Kidney (tissue), 13 donors: ENCODE measurements at regions not wholly inside any gene's neighbourhood (a gene's known extent, or its start where the extent isn't known, plus 50 kb on each side); places are given as distances from the start of the nearest gene placed in this dataset.

ENCODE experiments used
- DNase-seq, 5 donors: peaks; one replicate each; pipeline ENCODE4 v3.0.0-alpha.2; 2013 to 2020
- FAIRE-seq: peaks from 2 replicates; lab custom pipeline; 2012; peaks lifted over from hg19 to GRCh38; lab: Jason Lieb, UNC
- H3K27ac ChIP-seq, 2 donors: one replicate each; pipeline ENCODE4 v1.7.0; 2013; ENCODE audit warnings: low read depth in 2 of 2, low read length in 2 of 2, inconsistent platforms in 1 of 2
- H3K27me3 ChIP-seq: one replicate; pipeline ENCODE4 v1.7.1; 2013; ENCODE audit warnings: low read length, inconsistent platforms; ENCODE audit not compliant: control insufficient read depth, insufficient read depth
- H3K36me3 ChIP-seq, 3 donors: one replicate each; pipeline versions ENCODE4 v1.7.0 to v1.7.1; 2013; ENCODE audit warnings: low read length in 3 of 3, control low read depth in 1 of 3, inconsistent platforms in 1 of 3; ENCODE audit not compliant: insufficient read depth in 3 of 3, control insufficient read depth in 2 of 3
- H3K4me1 ChIP-seq, 3 donors: one replicate each; pipeline versions ENCODE4 v1.7.0 to v1.7.1; 2013; ENCODE audit warnings: low read length in 3 of 3, inconsistent platforms in 1 of 3, low read depth in 1 of 3; ENCODE audit not compliant: control insufficient read depth in 2 of 3, insufficient read depth in 2 of 3
- H3K4me3 ChIP-seq, 3 donors: one replicate each; pipeline versions ENCODE4 v1.7.0 to v1.8.1; 2013; ENCODE audit warnings: low read length in 3 of 3, control low read depth in 1 of 3, inconsistent platforms in 1 of 3
- H3K9ac ChIP-seq, 3 donors: one replicate each; pipeline versions ENCODE4 v1.7.0 to v1.7.1; 2013; ENCODE audit warnings: low read length in 3 of 3, control low read depth in 1 of 3, inconsistent platforms in 1 of 3
- H3K9me3 ChIP-seq, 3 donors: one replicate each; pipeline versions ENCODE4 v1.7.0 to v1.7.1; 2013; ENCODE audit warnings: low read length in 3 of 3, control low read depth in 1 of 3, inconsistent platforms in 1 of 3; ENCODE audit not compliant: control insufficient read depth in 2 of 3, insufficient read depth in 1 of 3
- CTCF ChIP-seq: IDR thresholded peaks from 3 replicates; pipeline ENCODE4 v1.5.1; 2012; ENCODE audit warnings: mild to moderate bottlenecking, moderate library complexity, borderline replicate concordance; ENCODE audit not compliant: insufficient read depth; ENCODE audit errors: extremely low read depth
- intact Hi-C: fragments of 100-400 bp; cut with DNase I; formaldehyde crosslinking; loops from one replicate; pipeline ENCODE4 v1.11.1; 2022
- donor health status: control.
- donor health status: control.
- donor health status: control.
- donor health status: control.
- donor health status: control.
- donor health status: DM: yes; HTN: yes; CAD: no.
- donor health status: Normal renal cell carcinoma (clear cell type).

DNA sequence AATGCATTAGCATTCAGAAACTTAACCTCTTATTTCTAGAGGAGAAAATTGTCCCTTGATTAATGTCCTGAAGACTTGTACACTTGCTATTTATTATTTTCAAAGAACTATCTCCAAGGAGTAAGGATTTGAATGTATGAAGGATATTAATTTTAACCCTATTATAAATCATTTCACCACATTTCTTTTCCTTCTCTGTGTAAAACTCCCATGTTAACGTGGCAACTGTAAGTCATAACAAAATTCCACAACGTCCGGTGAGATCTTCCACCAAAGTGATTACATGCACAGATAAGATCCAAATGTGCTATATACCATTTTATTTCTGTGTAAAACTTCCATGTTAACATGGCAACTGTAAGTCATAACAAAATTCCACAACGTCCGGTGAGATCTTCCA lies 229.1 kb upstream of the ARHGEF26 start:
- Histone ChIP-seq H3K27ac (no peak overlapping the region), H3K9ac (no peak overlapping the region), H3K4me1 (no peaks in the 10 kb centered on the region), H3K9me3 (no peaks in the 10 kb centered on the region), H3K4me3 (no peak overlapping the region), H3K27me3 (no peaks in the 10 kb centered on the region), H3K36me3 (no peaks in the 10 kb centered on the region)
- no peak for TF ChIP-seq CTCF
- no peak for FAIRE-seq
- DNase-seq: no peak
- intact Hi-C loops: no loop called here

- Histone ChIP-seq H3K4me3 (no peak overlapping the region), H3K27ac (no peak overlapping the region), H3K9ac (no peak overlapping the region), H3K9me3 (no peaks in the 10 kb centered on the region), H3K36me3 (no peaks in the 10 kb centered on the region), H3K27me3 (no peaks in the 10 kb centered on the region), H3K4me1 (no peaks in the 10 kb centered on the region)
- FAIRE-seq (no peak), DNase-seq (no peak)
- intact Hi-C loops: no loop called here
- no peak for TF ChIP-seq CTCF
Measured at GRCh38 chr3:153894857-153895256, 226.3 kb upstream of the ARHGEF26 start.

- FAIRE-seq: no peak
- no peak overlapping the region for H3K9ac ChIP-seq
- no peak for TF ChIP-seq CTCF
- no peak overlapping the region for H3K27ac ChIP-seq
- H3K9me3 ChIP-seq: no peaks in the 10 kb centered on the region
- no peaks in the 10 kb centered on the region for H3K4me1 ChIP-seq
- intact Hi-C loops: no loop called here
- H3K4me3 ChIP-seq: no peak overlapping the region
- H3K27me3 ChIP-seq: no peaks in the 10 kb centered on the region
- DNase-seq: no peak
- no peaks in the 10 kb centered on the region for H3K36me3 ChIP-seq
Measured at GRCh38 chr3:153896197-153896596, 225.0 kb upstream of the ARHGEF26 start.

GRCh38 chr3:153897025-153897723 lies 224.0 kb upstream of the ARHGEF26 start:
- no peak for TF ChIP-seq CTCF
- Histone ChIP-seq H3K9ac (no peak overlapping the region), H3K9me3 (no peaks in the 10 kb centered on the region), H3K4me3 (no peak overlapping the region), H3K27me3 (no peaks in the 10 kb centered on the region), H3K4me1 (no peaks in the 10 kb centered on the region), H3K27ac (no peak overlapping the region), H3K36me3 (no peaks in the 10 kb centered on the region)
- no peak for FAIRE-seq
- intact Hi-C loops: no loop called here
- DNase-seq: peak in 2 of 5 donors; percentile 29 to 48
